SK-N-MC (cell line): ENCODE measurements at regions not wholly inside any gene's neighbourhood (a gene's known extent, or its start where the extent isn't known, plus 50 kb on each side); places are given as distances from the start of the nearest gene placed in this dataset.

Experiments used
- EZH2 ChIP-seq: fragments of 200-600 bp; sonication (generic); IDR thresholded peaks from one replicate; pipeline ENCODE4 v1.6.1; 2017; ENCODE audit warnings: antibody characterized with exemption
- FOXP2 ChIP-seq: optimal IDR thresholded peaks from 2 replicates; pipeline ENCODE3; 2011; ENCODE audit warnings: mild to moderate bottlenecking, moderate library complexity; ENCODE audit not compliant: insufficient read depth; ENCODE audit errors: extremely low read length, control extremely low read depth
- POLR2AphosphoS5 ChIP-seq: IDR thresholded peaks from 2 replicates; pipeline ENCODE4 v1.6.1; 2012; ENCODE audit warnings: mild to moderate bottlenecking, low read depth, low read length, borderline replicate concordance

DNA sequence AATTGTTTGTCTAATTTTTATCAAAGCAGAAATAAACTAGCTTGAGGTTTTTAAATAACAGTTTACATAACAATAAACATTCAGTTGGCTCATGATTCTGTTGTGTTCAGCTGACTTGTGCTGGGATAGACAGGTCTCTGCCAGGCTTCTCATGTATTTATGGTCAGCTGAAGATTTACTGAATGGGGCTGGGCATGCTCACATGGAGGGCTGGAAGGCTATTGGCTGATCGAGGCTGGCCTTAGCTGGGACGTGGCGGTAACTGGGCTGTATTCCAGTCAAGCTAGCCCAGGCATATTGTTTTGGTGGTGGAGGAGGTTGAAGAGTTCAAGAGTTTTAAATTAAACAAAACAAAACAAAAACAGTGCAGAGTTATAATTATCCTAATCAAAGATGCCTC lies 251.0 kb upstream of the MTPN start:
- TF ChIP-seq POLR2AphosphoS5 = no peak
- TF ChIP-seq EZH2 = no peak
- TF ChIP-seq FOXP2 = no peak
